GM18907 (cell line): ENCODE measurements at regions not wholly inside any gene's neighbourhood (a gene's known extent, or its start where the extent isn't known, plus 50 kb on each side); places are given as distances from the start of the nearest gene placed in this dataset.
"Not testable (repeated sequence)": the region's sequence is repeated elsewhere in the genome, so short reads cannot be mapped to it uniquely, and the experiment has no call there.

Experiments used
- ATAC-seq: cut with Tn5 transposase; IDR thresholded peaks from one replicate; pipeline ENCODE4 v1.9.1; 2021; ENCODE audit warnings: mild to moderate bottlenecking, moderate library complexity; ENCODE audit not compliant: unreplicated experiment

- no peak for ATAC-seq
Measured at GRCh38 chr4:110424144-110424543, 51.8 kb upstream of the ENPEP start.

- ATAC-seq: no peak
Measured at GRCh38 chr4:110418641-110419040, 57.3 kb upstream of the ENPEP start.

GRCh38 chr4:110417136-110417535, 58.8 kb upstream of the ENPEP start:
- ATAC-seq: no peak

- no peak for ATAC-seq
Measured at GRCh38 chr4:110415478-110415877, 60.5 kb upstream of the ENPEP start.

GRCh38 chr4:110415041-110415440, 60.9 kb upstream of the ENPEP start:
- ATAC-seq: no peak

- no peak for ATAC-seq
Measured at GRCh38 chr4:110414561-110414920, 61.4 kb upstream of the ENPEP start.

- not testable (repeated sequence) for ATAC-seq
Measured at GRCh38 chr4:110413807-110414560, 62.0 kb upstream of the ENPEP start.

- ATAC-seq: no peak
Measured at GRCh38 chr4:110412354-110413065, 63.4 kb upstream of the ENPEP start.

- no peak for ATAC-seq
Measured at GRCh38 chr4:110411574-110412011, 64.4 kb upstream of the ENPEP start.

- ATAC-seq: not testable (repeated sequence)
Measured at GRCh38 chr4:110410853-110411573, 64.9 kb upstream of the ENPEP start.

GRCh38 chr4:110400086-110400485, 75.9 kb upstream of the ENPEP start:
- ATAC-seq: no peak

GRCh38 chr4:110399046-110399445, 76.9 kb upstream of the ENPEP start:
- not testable (repeated sequence) for ATAC-seq

- ATAC-seq: no peak
Measured at GRCh38 chr4:110396963-110397362, 79.0 kb upstream of the ENPEP start.

GRCh38 chr4:110395421-110395820, 80.5 kb upstream of the ENPEP start:
- ATAC-seq: no peak

- ATAC-seq: no peak
Measured at GRCh38 chr4:110394871-110395270, 81.1 kb upstream of the ENPEP start.

- ATAC-seq: no peak
Measured at GRCh38 chr4:110381784-110382183, 94.2 kb upstream of the ENPEP start.

- no peak for ATAC-seq
Measured at GRCh38 chr4:110372485-110372884, 103.5 kb upstream of the ENPEP start.

GRCh38 chr4:110371016-110371770, 104.8 kb upstream of the ENPEP start:
- ATAC-seq: no peak

GRCh38 chr4:110368409-110368808, 107.5 kb upstream of the ENPEP start:
- no peak for ATAC-seq

GRCh38 chr4:110367156-110367555, 108.8 kb upstream of the ENPEP start:
- no peak for ATAC-seq

GRCh38 chr4:110365761-110366160, 110.2 kb upstream of the ENPEP start:
- no peak for ATAC-seq
